GM12878 (cell line): ENCODE measurements at regions not wholly inside any gene's neighbourhood (a gene's known extent, or its start where the extent isn't known, plus 50 kb on each side); places are given as distances from the start of the nearest gene placed in this dataset.

Experiments
- ATAC-seq: fragments of 200-7000 bp; cut with Tn5 transposase; 3 replicates; pipeline ENCODE4 v1.9.1; 2020; ENCODE audit warnings: mild to moderate bottlenecking, moderate library complexity
- BruUV-seq: library from RNA; stranded (reverse); fragments of 400-500 nt; replicated peaks from 2 replicates; lab custom pipeline; 2021; lab: Mats Ljungman, UMichigan
- CTCF ChIA-PET: fragments of 300-600 bp; sonication (Branson Sonifier 250); formaldehyde crosslinking; extraction: SDS; loops from one replicate; lab custom pipeline; 2021; ENCODE audit warnings: inconsistent platforms; lab: Yijun Ruan, JAX
- POLR2A ChIA-PET: fragments of 350-600 bp; formaldehyde crosslinking; extraction: SDS; loops from one replicate; lab custom pipeline; 2021; ENCODE audit warnings: inconsistent platforms; lab: Charles Lee
- RAD21 ChIA-PET: fragments of 300-600 bp; sonication (Branson Sonifier 250); formaldehyde crosslinking; loops from one replicate; lab custom pipeline; 2023; ENCODE audit warnings: antibody characterized with exemption; ENCODE audit not compliant: unreplicated experiment; lab: Charles Lee
- SMC1A ChIA-PET: fragments of 300-600 bp; sonication (Branson Sonifier 250); formaldehyde crosslinking; loops from one replicate; lab custom pipeline; 2023; ENCODE audit not compliant: unreplicated experiment, uncharacterized antibody; lab: Charles Lee
- DNase-seq: peaks from one replicate; pipeline ENCODE4 v3.0.0-alpha.2; 2011; ENCODE audit warnings: low read depth, low spot score
- FAIRE-seq: peaks from 3 replicates; lab custom pipeline; 2011; peaks lifted over from hg19 to GRCh38; lab: Jason Lieb, UNC
- H2AFZ ChIP-seq: 2 replicates; pipeline ENCODE4 v1.6.0; 2011; ENCODE audit warnings: low read depth, low read length, control low read depth; ENCODE audit not compliant: control insufficient read depth
- H3K27ac ChIP-seq: 2 replicates; pipeline ENCODE4 v1.5.1; 2011; ENCODE audit warnings: control low read depth; ENCODE audit not compliant: control insufficient read depth, insufficient read depth
- H3K27me3 ChIP-seq, 2 experiments: replicated peaks in 1 of 2; 2 replicates each; pipeline versions ENCODE4 v1.6.0 to v1.6.1; 2011; ENCODE audit warnings: low read length in 1 of 2; ENCODE audit not compliant: control insufficient read depth in 2 of 2, insufficient read depth in 2 of 2
- H3K36me3 ChIP-seq, 2 experiments: 2 replicates each; pipeline ENCODE4 v1.5.1; 2011; ENCODE audit warnings: low read length in 1 of 2; ENCODE audit not compliant: control insufficient read depth in 2 of 2, insufficient read depth in 2 of 2
- H3K4me1 ChIP-seq: 2 replicates; pipeline ENCODE4 v1.6.1; 2011; ENCODE audit warnings: mild to moderate bottlenecking, low read length, moderate library complexity, mixed read lengths; ENCODE audit not compliant: control insufficient read depth, insufficient read depth
- H3K4me2 ChIP-seq: 2 replicates; pipeline ENCODE4 v1.6.0; 2011; ENCODE audit warnings: control low read depth; ENCODE audit not compliant: control insufficient read depth, insufficient read depth
- H3K4me3 ChIP-seq: fragments of 200-600 bp; sonication (generic); 2 replicates; pipeline ENCODE4 v1.5.1; 2016
- H3K79me2 ChIP-seq: 2 replicates; pipeline ENCODE4 v1.6.0; 2011; ENCODE audit warnings: low read length; ENCODE audit not compliant: control insufficient read depth, insufficient read depth
- H3K9ac ChIP-seq: 2 replicates; pipeline ENCODE4 v1.8.0; 2011; ENCODE audit warnings: low read length, control low read depth, mixed read lengths; ENCODE audit not compliant: control insufficient read depth, insufficient read depth
- H3K9me3 ChIP-seq: replicated peaks from 3 replicates; pipeline ENCODE4 v1.5.1; 2011; ENCODE audit warnings: mild to moderate bottlenecking, low read length; ENCODE audit not compliant: control insufficient read depth, insufficient read depth
- H4K20me1 ChIP-seq: 2 replicates; pipeline ENCODE4 v1.6.0; 2011; ENCODE audit not compliant: control insufficient read depth, insufficient read depth
- CEBPZ ChIP-seq: fragments of 150-350 bp; IDR thresholded peaks from 2 replicates; pipeline ENCODE4 v1.6.1; 2016; ENCODE audit warnings: low read depth, low read length
- CREM ChIP-seq: IDR thresholded peaks from 2 replicates; pipeline ENCODE4 v1.6.1; 2014; ENCODE audit warnings: antibody characterized with exemption, low read depth
- ELK1 ChIP-seq: IDR thresholded peaks from 2 replicates; pipeline ENCODE4 v1.6.1; 2012; ENCODE audit warnings: low read depth, low read length, improper control_type of control experiment
- GATAD2B ChIP-seq: fragments of 450-650 bp; conservative IDR thresholded peaks from 2 replicates; pipeline ENCODE4 v1.6.1; 2017; ENCODE audit warnings: low read depth, mild to moderate bottlenecking, moderate library complexity
- KDM1A ChIP-seq: fragments of 200-600 bp; sonication (generic); IDR thresholded peaks from 2 replicates; pipeline ENCODE4 v1.6.1; 2016; ENCODE audit warnings: borderline replicate concordance
- MEF2B ChIP-seq: fragments of 450-650 bp; IDR thresholded peaks from 2 replicates; pipeline ENCODE4 v1.6.1; 2018; ENCODE audit warnings: mild to moderate bottlenecking, moderate library complexity; ENCODE audit not compliant: partially characterized antibody, poor library complexity, severe bottlenecking
- MYB ChIP-seq: fragments of 150-350 bp; IDR thresholded peaks from 2 replicates; pipeline ENCODE4 v1.6.1; 2014; ENCODE audit warnings: mild to moderate bottlenecking, low read depth, low read length, borderline replicate concordance
- NR2F1 ChIP-seq: fragments of 450-650 bp; conservative IDR thresholded peaks from 2 replicates; pipeline ENCODE4 v1.6.1; 2017; ENCODE audit warnings: mild to moderate bottlenecking
- RAD51 ChIP-seq: fragments of 450-650 bp; IDR thresholded peaks from 2 replicates; pipeline ENCODE4 v1.6.1; 2016; ENCODE audit warnings: moderate library complexity, mild to moderate bottlenecking, inconsistent platforms
- REST ChIP-seq: IDR thresholded peaks from 2 replicates; pipeline ENCODE4 v1.6.1; 2012; ENCODE audit warnings: mild to moderate bottlenecking, low read depth, low read length
- TCF12 ChIP-seq: IDR thresholded peaks from 2 replicates; pipeline ENCODE4 v1.6.1; 2011; ENCODE audit warnings: low read depth, mild to moderate bottlenecking, low read length
- USF1 ChIP-seq: IDR thresholded peaks from 2 replicates; pipeline ENCODE4 v1.6.1; 2011; ENCODE audit warnings: borderline replicate concordance, low read depth, mild to moderate bottlenecking, moderate library complexity, mixed read lengths, low read length; ENCODE audit not compliant: insufficient read depth; ENCODE audit errors: extremely low read length
- ZNF217 ChIP-seq: fragments of 450-650 bp; IDR thresholded peaks from 2 replicates; pipeline ENCODE4 v1.6.1; 2017; ENCODE audit warnings: antibody characterized with exemption, mild to moderate bottlenecking
- ZSCAN29 ChIP-seq: fragments of 450-650 bp; IDR thresholded peaks from 2 replicates; pipeline ENCODE4 v1.6.1; 2017; ENCODE audit warnings: mild to moderate bottlenecking, moderate library complexity
- WGBS: methylation state at CpG from one replicate; pipeline ENCODE4 v1.1.6; 2016; ENCODE audit warnings: low lambda C conversion rate; ENCODE audit not compliant: insufficient replicate concordance, insufficient coverage; ENCODE audit errors: missing lambda C conversion rate; 5-methylcytosine and 5-hydroxymethylcytosine counted together
- in situ Hi-C: fragments of 300-500 bp; cut with MboI; formaldehyde crosslinking; loops from 9 replicates; pipeline ENCODE4 v1.14.3; 2018; ENCODE audit warnings: mixed read lengths
- intact Hi-C: fragments of 100-400 bp; cut with micrococcal nuclease; formaldehyde crosslinking; loops from one replicate; pipeline ENCODE4 v1.14.2; 2022; ENCODE audit not compliant: unreplicated experiment

DNA sequence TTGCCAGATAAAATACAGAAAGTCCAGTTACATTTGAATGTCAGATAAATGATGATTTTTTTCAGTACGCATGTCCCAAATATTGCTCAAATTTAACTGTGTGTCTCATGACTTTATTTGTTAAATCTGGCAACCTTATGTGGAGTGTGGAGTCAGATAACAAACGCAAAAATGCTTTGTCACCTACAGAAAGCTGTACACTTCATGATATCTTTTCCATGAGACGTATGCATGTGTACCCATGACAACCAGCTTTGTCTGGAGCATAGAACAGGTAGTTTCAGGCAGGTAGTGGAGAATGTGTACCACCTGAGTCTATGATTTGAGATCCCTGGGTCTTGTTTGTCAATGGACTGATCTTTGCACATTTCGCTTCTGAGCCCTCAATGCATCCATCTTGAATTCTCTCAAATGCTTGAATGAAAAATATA is 105.5 kb upstream of the CPEB4 start (continued):
- no peak for TF ChIP-seq USF1

DNA sequence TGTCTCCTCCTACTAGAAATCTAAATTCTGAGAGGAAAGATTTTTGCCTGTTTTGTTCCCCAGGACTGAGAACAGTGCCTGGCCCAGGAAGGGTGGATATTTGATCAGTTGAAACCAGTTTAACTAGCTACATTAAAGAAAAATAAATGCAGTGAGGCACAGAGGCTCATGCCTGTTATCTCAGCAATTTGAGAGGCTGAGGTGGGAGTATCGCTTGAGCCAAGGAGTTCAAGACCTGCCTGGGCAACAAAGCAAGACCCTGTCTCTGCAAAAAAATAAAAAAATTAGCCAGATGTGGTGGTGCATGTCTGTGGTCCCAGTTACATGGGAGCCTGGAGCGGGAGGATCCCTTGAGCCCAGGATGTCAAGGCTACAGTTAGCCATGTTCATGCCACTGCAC is 104.8 kb upstream of the CPEB4 start:
- CTCF ChIA-PET: interaction anchor here (1.9 kb wide), 1 partner anchor 142 kb away, joined by 4 read pairs; no protein-coding TSS in a partner anchor
- Histone ChIP-seq H3K4me2 (no peak overlapping the region), H3K4me1 (peaks cover 48% of the 10 kb centered on the region), H4K20me1 (no peaks in the 10 kb centered on the region), H3K4me3 (no peak overlapping the region), H3K27ac (no peak overlapping the region), H3K9ac (no peak overlapping the region), H2AFZ (no peak overlapping the region), H3K79me2 (no peaks in the 10 kb centered on the region), H3K36me3 (no peaks in the 10 kb centered on the region), H3K27me3 (no peaks in the 10 kb centered on the region), H3K9me3 (no peaks in the 10 kb centered on the region)
- ATAC-seq: no peak
- RAD21 ChIA-PET: interaction anchor here (1.1 kb wide), 1 partner anchor 142 kb away, joined by 3 read pairs; no protein-coding TSS in a partner anchor
- no peak for FAIRE-seq
- in situ Hi-C loops (no loop called here), intact Hi-C loops (loop anchor here (10.0 kb wide), 1 partner anchor 99 kb away; no protein-coding TSS in a partner anchor)
- WGBS: 96% methylated on average over 2 of the region's 2 CpGs
- no TSS peak for BruUV-seq
- POLR2A ChIA-PET: interaction anchor here (0.5 to 1.3 kb wide), 3 partner anchors 31 to 147 kb away, joined by 3 to 4 read pairs (median 3); no protein-coding TSS in a partner anchor
- no peak for DNase-seq
- SMC1A ChIA-PET: interaction anchor here (0.8 to 12.0 kb wide), 6 partner anchors 20 to 50 kb away, joined by 3 to 271 read pairs (median 4); no protein-coding TSS in a partner anchor
- no peak for TF ChIP-seq REST
- no peak for TF ChIP-seq ELK1
- TF ChIP-seq NR2F1: no peak
- TF ChIP-seq RAD51: no peak
- no peak for TF ChIP-seq GATAD2B
- no peak for TF ChIP-seq MEF2B
- TF ChIP-seq MYB: no peak
- TF ChIP-seq CREM: no peak
- no peak for TF ChIP-seq ZSCAN29
- TF ChIP-seq ZNF217: no peak
- no peak for TF ChIP-seq TCF12
- no peak for TF ChIP-seq KDM1A
- no peak for TF ChIP-seq CEBPZ
